Epithelial cell of proximal tubule (primary cell): ENCODE measurements at regions not wholly inside any gene's neighbourhood (a gene's known extent, or its start where the extent isn't known, plus 50 kb on each side); places are given as distances from the start of the nearest gene placed in this dataset.

Source experiments
- DNase-seq: peaks from one replicate; pipeline ENCODE4 v3.0.0-alpha.2; 2011; ENCODE audit warnings: low read depth
- H3K4me3 ChIP-seq: 2 replicates; pipeline ENCODE4 v1.5.1; 2011; ENCODE audit warnings: low read depth, mild to moderate bottlenecking, low read length
- TF ChIP-seq, protein P1 (sequence below): conservative IDR thresholded peaks from 2 replicates; pipeline ENCODE4 v1.5.1; 2012; ENCODE audit warnings: low read depth, mild to moderate bottlenecking, low read length

DNA sequence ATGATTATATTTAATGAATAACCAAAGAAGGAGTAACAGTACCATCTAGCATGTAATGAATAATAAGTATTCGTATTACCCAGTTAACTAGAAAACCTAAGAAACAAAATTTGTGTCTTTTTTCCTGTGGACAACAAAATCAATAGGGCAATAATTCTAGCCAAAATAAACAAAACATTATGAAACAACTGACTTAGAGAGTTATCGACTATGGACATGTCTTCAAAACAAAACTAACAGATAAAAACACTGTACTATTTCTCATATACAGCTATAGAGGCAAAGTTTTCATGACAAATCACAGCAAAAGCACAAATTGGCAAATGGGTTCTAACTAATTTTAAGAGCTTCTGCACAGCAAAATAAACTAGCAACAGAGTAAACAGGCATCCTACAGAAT is 224.1 kb downstream of the ALX1 start:
- H3K4me3 ChIP-seq, result no peak overlapping the region
- TF ChIP-seq, protein P1, sequence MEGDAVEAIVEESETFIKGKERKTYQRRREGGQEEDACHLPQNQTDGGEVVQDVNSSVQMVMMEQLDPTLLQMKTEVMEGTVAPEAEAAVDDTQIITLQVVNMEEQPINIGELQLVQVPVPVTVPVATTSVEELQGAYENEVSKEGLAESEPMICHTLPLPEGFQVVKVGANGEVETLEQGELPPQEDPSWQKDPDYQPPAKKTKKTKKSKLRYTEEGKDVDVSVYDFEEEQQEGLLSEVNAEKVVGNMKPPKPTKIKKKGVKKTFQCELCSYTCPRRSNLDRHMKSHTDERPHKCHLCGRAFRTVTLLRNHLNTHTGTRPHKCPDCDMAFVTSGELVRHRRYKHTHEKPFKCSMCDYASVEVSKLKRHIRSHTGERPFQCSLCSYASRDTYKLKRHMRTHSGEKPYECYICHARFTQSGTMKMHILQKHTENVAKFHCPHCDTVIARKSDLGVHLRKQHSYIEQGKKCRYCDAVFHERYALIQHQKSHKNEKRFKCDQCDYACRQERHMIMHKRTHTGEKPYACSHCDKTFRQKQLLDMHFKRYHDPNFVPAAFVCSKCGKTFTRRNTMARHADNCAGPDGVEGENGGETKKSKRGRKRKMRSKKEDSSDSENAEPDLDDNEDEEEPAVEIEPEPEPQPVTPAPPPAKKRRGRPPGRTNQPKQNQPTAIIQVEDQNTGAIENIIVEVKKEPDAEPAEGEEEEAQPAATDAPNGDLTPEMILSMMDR, result no peak
- no peak for DNase-seq

DNA sequence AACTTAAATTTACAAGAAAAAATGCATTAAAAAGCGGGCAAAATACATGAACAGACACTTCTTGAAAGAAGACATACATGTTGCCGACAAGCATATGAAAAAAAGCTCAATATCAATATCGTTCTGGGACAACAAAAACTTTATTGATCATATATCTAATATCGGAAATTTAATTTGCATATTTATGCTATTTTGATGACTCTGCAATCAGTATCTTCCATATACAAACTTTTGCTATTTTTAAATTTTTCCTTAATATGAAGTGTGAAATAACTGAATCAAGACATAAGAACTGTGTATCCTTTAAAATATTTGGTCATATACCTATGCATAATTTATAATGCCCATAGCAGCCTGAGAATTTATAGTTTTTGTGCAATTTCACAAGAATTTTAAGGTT is 224.6 kb downstream of the ALX1 start:
- DNase-seq, result no peak
- no peak overlapping the region for H3K4me3 ChIP-seq
- TF ChIP-seq, protein P1, result no peak

DNA sequence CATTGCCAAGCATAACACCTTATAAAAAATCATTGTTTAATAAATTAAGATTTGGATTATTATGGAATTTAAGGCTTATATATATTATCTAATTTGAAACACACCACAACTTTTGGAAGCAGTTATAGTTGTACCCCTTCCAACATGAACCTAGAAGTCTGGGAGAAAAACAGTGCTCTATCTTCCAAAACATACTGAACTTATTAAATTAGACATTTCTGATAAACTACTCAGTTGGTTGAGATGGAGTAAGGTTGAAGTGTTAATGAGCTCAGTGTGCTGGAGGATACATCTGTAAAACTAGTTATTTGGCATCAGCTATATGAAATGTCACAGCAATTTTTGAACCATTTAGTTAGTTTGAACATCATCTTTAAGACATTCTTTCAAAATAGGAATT is 227.4 kb downstream of the ALX1 start:
- no peak for DNase-seq
- TF ChIP-seq, protein P1, result no peak
- H3K4me3 ChIP-seq, result no peak overlapping the region

DNA sequence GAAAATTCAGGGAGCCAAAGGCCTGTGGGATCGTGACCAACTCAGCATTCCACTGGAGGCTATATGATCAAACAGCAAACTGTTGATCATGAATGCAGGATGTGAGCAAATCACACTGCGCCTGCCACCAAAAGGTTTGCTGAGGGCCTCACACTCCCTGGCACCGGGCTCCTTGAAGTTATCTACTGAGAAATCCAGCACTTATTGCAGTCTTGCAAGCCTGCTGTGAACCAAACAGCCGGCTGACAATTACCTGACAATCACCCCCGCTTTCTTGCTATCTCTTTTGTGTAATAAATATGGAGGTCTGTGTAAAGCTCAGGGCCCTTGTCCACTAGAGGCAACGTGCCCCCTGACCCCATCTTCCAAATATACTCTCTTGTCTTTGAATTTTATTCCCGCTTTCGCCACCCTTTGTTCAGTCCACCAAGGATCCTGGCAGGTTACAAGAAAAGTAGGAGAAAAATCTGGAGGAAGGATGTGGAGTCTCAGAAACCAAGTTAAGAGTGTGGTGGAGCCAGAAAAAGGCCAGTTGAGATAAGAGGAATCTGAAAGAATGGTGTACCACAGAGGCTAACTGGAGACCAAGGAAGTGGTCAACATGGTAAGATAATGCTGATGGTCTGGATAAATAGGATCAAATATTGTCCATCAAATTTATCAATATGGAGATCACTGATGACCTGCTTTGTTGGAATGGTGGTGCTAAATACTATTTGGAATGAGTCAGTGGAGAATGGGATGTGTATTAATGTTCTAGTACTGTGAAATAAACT is 229.2 kb downstream of the ALX1 start:
- DNase-seq, result no peak
- no peak overlapping the region for H3K4me3 ChIP-seq
- TF ChIP-seq, protein P1, result no peak

DNA sequence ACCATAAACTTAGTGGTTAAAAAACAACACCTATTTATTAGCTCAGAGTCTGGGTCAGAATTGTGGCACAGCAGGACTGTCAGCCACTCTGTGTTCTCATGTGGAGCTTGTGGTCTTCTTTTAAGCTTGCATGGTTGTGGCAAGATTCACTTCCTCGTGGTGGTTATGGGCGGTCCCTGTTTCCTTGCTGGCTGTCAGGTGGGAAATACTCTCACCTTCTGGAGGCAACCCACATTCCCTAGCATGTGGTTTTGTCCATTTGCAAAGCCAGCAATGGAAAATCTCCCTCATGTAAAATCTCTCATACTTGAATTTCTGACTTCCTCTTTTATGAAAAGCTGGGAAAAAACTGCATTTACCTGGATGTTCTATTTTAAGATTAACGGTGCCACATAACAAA is 229.8 kb downstream of the ALX1 start:
- TF ChIP-seq, protein P1, result no peak
- no peak overlapping the region for H3K4me3 ChIP-seq
- DNase-seq, result no peak

DNA sequence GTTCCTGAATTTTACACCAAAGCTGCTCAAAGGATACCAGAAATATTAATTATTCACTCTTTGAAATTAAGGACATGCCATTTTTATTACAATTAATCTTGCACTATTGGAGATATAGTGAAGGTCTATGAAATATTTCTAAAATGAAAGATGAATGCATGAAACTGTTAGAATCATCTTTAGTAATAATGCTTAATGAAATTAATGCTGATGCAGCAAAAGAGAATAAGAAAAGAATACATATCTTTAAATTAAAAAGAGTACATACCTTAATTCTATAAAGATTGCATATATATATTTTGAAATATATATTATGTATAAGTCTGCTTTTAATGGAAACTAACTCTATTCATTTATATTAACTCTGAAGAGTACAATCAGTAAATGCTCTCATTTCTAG is 236.0 kb downstream of the ALX1 start:
- no peak for DNase-seq
- H3K4me3 ChIP-seq, result no peak overlapping the region
- TF ChIP-seq, protein P1, result no peak
